Activated CD4-positive, alpha-beta T cell treated with anti-CD3 and anti-CD28 coated beads for 36 hours (primary cell): ENCODE measurements at regions not wholly inside any gene's neighbourhood (a gene's known extent, or its start where the extent isn't known, plus 50 kb on each side); places are given as distances from the start of the nearest gene placed in this dataset.
A peak's percentile ranks its signal among the peaks of the same experiment; 100 is the strongest.
"Not testable (repeated sequence)": the region's sequence is repeated elsewhere in the genome, so short reads cannot be mapped to it uniquely, and the experiment has no call there.

Experiments used
- ATAC-seq: fragments of 200-7000 bp; cut with Tn5 transposase; one replicate; pipeline ENCODE4 v1.10.0; 2021; ENCODE audit warnings: mild to moderate bottlenecking, moderate library complexity
- CTCF ChIA-PET: fragments of 350-600 bp; sonication (Branson Sonifier 250); formaldehyde crosslinking; loops from one replicate; lab custom pipeline; 2021; ENCODE audit warnings: antibody characterized with exemption; lab: Charles Lee
- POLR2A ChIA-PET: fragments of 350-600 bp; sonication (Branson Sonifier 250); formaldehyde crosslinking; loops from one replicate; lab custom pipeline; 2021; ENCODE audit warnings: antibody characterized with exemption, inconsistent platforms; lab: Charles Lee
- DNase-seq: peaks from one replicate; pipeline ENCODE4 v3.0.0-alpha.2; 2020
- H3K27ac Mint-ChIP-seq: one replicate; pipeline ENCODE4 v1.8.0; 2021; ENCODE audit warnings: mixed read lengths
- H3K27me3 Mint-ChIP-seq: one replicate; pipeline ENCODE4 v1.8.0; 2021; ENCODE audit warnings: mixed read lengths
- H3K36me3 Mint-ChIP-seq: one replicate; pipeline ENCODE4 v1.8.0; 2021; ENCODE audit warnings: low read depth, mixed read lengths
- H3K4me1 Mint-ChIP-seq: one replicate; pipeline ENCODE4 v1.8.0; 2021; ENCODE audit warnings: mixed read lengths
- H3K4me3 Mint-ChIP-seq: one replicate; pipeline ENCODE4 v1.8.0; 2021; ENCODE audit warnings: mild to moderate bottlenecking, moderate library complexity, mixed read lengths
- H3K9me3 Mint-ChIP-seq: one replicate; pipeline ENCODE4 v1.8.0; 2021; ENCODE audit warnings: low read depth, mixed read lengths
- intact Hi-C, 2 experiments: fragments of 100-400 bp; cut with DNase I in 1 of 2; cut with micrococcal nuclease in 1 of 2; formaldehyde crosslinking; loops; one replicate each; pipeline versions ENCODE4 v1.14.2 to v1.15.1; 2022 to 2024; cut with DNase I, micrococcal nuclease

GRCh38 chr3:90055666-90056065, 948.2 kb downstream of the EPHA3 start:
- ATAC-seq = no peak
- intact Hi-C loops = no loop called here
- no peak for DNase-seq
- Mint-ChIP-seq H3K27me3 (no peaks in the 10 kb centered on the region), H3K4me3 (no peak overlapping the region), H3K36me3 (no peaks in the 10 kb centered on the region), H3K9me3 (no peaks in the 10 kb centered on the region), H3K4me1 (no peaks in the 10 kb centered on the region), H3K27ac (no peak overlapping the region)
- ChIA-PET CTCF (no interaction called here), POLR2A (no interaction called here)

GRCh38 chr3:90056281-90057032, 949.0 kb downstream of the EPHA3 start:
- no peak overlapping the region for H3K27ac Mint-ChIP-seq
- intact Hi-C loops = no loop called here
- H3K4me3 Mint-ChIP-seq = no peak overlapping the region
- no peaks in the 10 kb centered on the region for H3K9me3 Mint-ChIP-seq
- POLR2A ChIA-PET = no interaction called here
- DNase-seq = no peak
- H3K4me1 Mint-ChIP-seq = no peaks in the 10 kb centered on the region
- no peaks in the 10 kb centered on the region for H3K36me3 Mint-ChIP-seq
- CTCF ChIA-PET = no interaction called here
- no peak for ATAC-seq
- no peaks in the 10 kb centered on the region for H3K27me3 Mint-ChIP-seq

DNA sequence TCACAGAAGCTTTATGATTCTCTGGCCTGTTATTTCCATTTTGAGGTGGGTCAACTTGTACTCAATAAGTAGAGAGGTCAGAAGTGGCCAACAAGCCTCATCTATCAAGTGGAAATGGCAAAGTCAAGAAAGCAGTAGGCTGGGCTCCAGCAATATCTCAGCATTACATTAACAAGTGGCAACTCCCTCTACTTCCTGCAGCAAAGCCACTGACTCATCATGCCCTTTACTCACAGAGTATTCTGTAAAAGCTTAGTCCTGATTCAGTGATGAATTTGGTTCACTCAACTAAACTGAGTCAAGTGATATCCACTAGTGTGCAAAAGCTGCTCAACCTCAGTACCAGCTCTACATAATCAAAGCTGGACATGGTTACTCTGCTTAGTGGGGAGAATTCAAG, 954.6 kb downstream of the EPHA3 start:
- no peak overlapping the region for H3K4me3 Mint-ChIP-seq
- ChIA-PET CTCF (no interaction called here), POLR2A (no interaction called here)
- H3K27ac Mint-ChIP-seq = no peak overlapping the region
- no peaks in the 10 kb centered on the region for H3K36me3 Mint-ChIP-seq
- intact Hi-C loops = no loop called here
- H3K27me3 Mint-ChIP-seq = no peaks in the 10 kb centered on the region
- no peaks in the 10 kb centered on the region for H3K4me1 Mint-ChIP-seq
- H3K9me3 Mint-ChIP-seq = peaks cover 2% of the 10 kb centered on the region
- DNase-seq (no peak), ATAC-seq (no peak)

GRCh38 chr3:90062631-90063200, 955.3 kb downstream of the EPHA3 start:
- DNase-seq = no peak
- Mint-ChIP-seq H3K4me3 (no peak overlapping the region), H3K27ac (no peak overlapping the region), H3K9me3 (peaks cover 2% of the 10 kb centered on the region), H3K27me3 (no peaks in the 10 kb centered on the region), H3K36me3 (no peaks in the 10 kb centered on the region), H3K4me1 (no peaks in the 10 kb centered on the region)
- intact Hi-C loops = no loop called here
- POLR2A ChIA-PET = no interaction called here
- no peak for ATAC-seq
- CTCF ChIA-PET = no interaction called here

DNA sequence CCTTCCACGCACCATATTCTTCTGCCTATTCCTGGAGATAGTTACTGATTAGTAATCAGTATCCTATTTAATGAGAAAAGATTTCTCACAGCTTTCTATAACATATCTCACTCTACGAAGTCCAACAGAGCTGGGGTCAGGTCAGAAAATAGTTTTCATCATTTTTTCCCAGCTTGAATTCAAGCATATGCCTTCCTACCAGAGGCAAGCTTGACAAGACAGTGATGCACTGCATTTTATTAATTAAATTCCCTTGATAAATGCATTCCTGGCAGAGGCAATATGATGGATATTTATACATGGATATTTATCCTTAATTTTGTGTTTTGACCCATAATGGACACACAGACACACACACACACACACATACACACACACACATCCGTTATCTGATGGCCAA, 961.4 kb downstream of the EPHA3 start:
- no peak for DNase-seq
- Mint-ChIP-seq H3K9me3 (peaks cover 5% of the 10 kb centered on the region), H3K4me3 (no peak overlapping the region), H3K27ac (no peak overlapping the region), H3K36me3 (no peaks in the 10 kb centered on the region), H3K27me3 (no peaks in the 10 kb centered on the region), H3K4me1 (no peaks in the 10 kb centered on the region)
- ATAC-seq = no peak
- CTCF ChIA-PET = no interaction called here
- intact Hi-C loops = no loop called here
- POLR2A ChIA-PET = no interaction called here

DNA sequence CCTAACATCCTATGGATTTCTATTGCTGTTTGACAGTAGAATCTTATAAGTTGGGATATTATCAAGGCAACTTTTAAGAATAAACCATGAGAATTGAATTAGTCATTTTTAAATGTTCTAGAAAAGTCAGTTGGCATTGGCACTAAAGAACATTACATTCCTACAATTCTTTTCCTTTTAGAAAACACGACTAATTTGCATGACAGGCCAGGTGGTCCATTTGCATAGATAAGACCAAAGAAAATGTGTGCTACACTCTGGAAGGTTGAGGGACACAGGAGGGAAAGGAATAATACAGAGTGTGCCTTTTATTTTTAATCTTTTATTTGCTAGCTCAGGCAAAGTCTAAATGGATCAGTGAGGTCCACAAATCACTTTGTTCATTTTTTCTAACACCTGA, 962.3 kb downstream of the EPHA3 start:
- intact Hi-C loops = no loop called here
- no peaks in the 10 kb centered on the region for H3K27me3 Mint-ChIP-seq
- POLR2A ChIA-PET = no interaction called here

GRCh38 chr3:90076136-90076535, 968.7 kb downstream of the EPHA3 start:
- intact Hi-C loops = no loop called here
- no peak for ATAC-seq
- Mint-ChIP-seq H3K4me1 (no peaks in the 10 kb centered on the region), H3K27ac (no peak overlapping the region), H3K36me3 (no peaks in the 10 kb centered on the region), H3K9me3 (peaks cover 4% of the 10 kb centered on the region), H3K27me3 (no peaks in the 10 kb centered on the region), H3K4me3 (no peak overlapping the region)
- ChIA-PET CTCF (no interaction called here), POLR2A (no interaction called here)
- no peak for DNase-seq

More for the DNA sequence above, 962.3 kb downstream of the EPHA3 start:
- Mint-ChIP-seq H3K27ac (no peak overlapping the region), H3K4me1 (no peaks in the 10 kb centered on the region), H3K9me3 (peaks cover 4% of the 10 kb centered on the region), H3K4me3 (no peak overlapping the region), H3K36me3 (no peaks in the 10 kb centered on the region)
- ATAC-seq (no peak), DNase-seq (no peak)
- CTCF ChIA-PET = no interaction called here

- ChIA-PET POLR2A (no interaction called here), CTCF (no interaction called here)
- intact Hi-C loops = no loop called here
- H3K36me3 Mint-ChIP-seq = no peaks in the 10 kb centered on the region
- DNase-seq (no peak), ATAC-seq (no peak)
- no peak overlapping the region for H3K4me3 Mint-ChIP-seq
- H3K27ac Mint-ChIP-seq = no peak overlapping the region
- H3K4me1 Mint-ChIP-seq = no peaks in the 10 kb centered on the region
- no peaks in the 10 kb centered on the region for H3K27me3 Mint-ChIP-seq
- peaks cover 4% of the 10 kb centered on the region for H3K9me3 Mint-ChIP-seq
These were observed 973.6 kb downstream of the EPHA3 start for GRCh38 chr3:90080988-90081387.

- H3K27me3 Mint-ChIP-seq, H3K36me3 Mint-ChIP-seq, CTCF ChIA-PET, H3K4me3 Mint-ChIP-seq, ATAC-seq, DNase-seq, H3K4me1 Mint-ChIP-seq, H3K9me3 Mint-ChIP-seq, intact Hi-C loops, POLR2A ChIA-PET, H3K27ac Mint-ChIP-seq: not testable (repeated sequence)
These were observed 978.9 kb downstream of the EPHA3 start for GRCh38 chr3:90086297-90086696.

DNA sequence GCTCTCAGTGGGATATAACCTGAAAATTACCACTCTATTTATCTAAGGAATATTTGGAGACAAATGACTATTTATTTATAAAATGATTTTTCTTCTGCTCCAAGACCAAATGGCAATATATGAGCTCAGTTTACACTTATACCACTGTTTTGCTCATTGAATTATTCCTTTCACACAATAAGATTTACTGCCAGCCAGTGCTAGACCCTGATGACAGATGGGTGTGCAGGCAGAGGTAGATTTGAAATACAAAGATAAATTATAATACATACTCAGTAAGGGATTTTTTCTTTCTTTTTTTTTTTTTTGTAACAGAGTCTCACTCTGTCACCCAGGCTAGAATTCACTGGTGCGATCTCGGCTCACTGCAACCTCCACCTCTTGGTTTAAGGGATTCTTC, 980.3 kb downstream of the EPHA3 start:
- DNase-seq (no peak), ATAC-seq (no peak)
- no peaks in the 10 kb centered on the region for H3K36me3 Mint-ChIP-seq
- CTCF ChIA-PET = no interaction called here
- intact Hi-C loops = no loop called here
- no peak overlapping the region for H3K27ac Mint-ChIP-seq
- peaks cover under 1% of the 10 kb centered on the region for H3K9me3 Mint-ChIP-seq
- no peak overlapping the region for H3K4me3 Mint-ChIP-seq
- POLR2A ChIA-PET = no interaction called here
- no peaks in the 10 kb centered on the region for H3K4me1 Mint-ChIP-seq
- no peaks in the 10 kb centered on the region for H3K27me3 Mint-ChIP-seq

DNA sequence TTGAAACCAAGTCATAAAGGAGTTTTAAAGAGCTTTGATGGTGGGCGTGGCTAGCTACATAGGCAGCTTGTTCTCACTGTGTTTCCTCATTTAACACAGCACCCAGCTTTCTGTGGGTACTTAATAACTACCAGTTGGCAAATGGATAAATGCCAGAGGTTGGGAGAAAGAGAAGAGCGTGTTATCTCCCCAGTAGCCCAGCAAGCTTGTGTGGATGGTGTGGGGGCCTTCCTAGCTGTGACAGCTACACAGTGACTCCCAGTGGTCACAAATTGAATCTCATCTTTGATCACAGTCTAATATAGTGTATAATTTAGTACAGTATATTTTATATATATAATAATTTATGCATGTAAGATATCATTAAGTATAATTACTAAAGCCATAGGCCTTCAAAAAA, 984.1 kb downstream of the EPHA3 start:
- H3K27me3 Mint-ChIP-seq = no peaks in the 10 kb centered on the region
- H3K27ac Mint-ChIP-seq = no peak overlapping the region
- POLR2A ChIA-PET = no interaction called here
- no peak for ATAC-seq
- no peaks in the 10 kb centered on the region for H3K36me3 Mint-ChIP-seq
- intact Hi-C loops = loop anchor here in 1 of 2 experiments (5.0 kb wide), 1 partner anchor 1889 kb away; no protein-coding TSS in a partner anchor
- CTCF ChIA-PET = interaction anchor here (0.6 to 1.4 kb wide), 4 partner anchors 559 to 1891 kb away, joined by 3 to 4 read pairs (median 3); no protein-coding TSS in a partner anchor
- peaks cover 4% of the 10 kb centered on the region for H3K9me3 Mint-ChIP-seq
- H3K4me3 Mint-ChIP-seq = no peak overlapping the region
- DNase-seq = peak; percentile 5
- H3K4me1 Mint-ChIP-seq = no peaks in the 10 kb centered on the region

DNA sequence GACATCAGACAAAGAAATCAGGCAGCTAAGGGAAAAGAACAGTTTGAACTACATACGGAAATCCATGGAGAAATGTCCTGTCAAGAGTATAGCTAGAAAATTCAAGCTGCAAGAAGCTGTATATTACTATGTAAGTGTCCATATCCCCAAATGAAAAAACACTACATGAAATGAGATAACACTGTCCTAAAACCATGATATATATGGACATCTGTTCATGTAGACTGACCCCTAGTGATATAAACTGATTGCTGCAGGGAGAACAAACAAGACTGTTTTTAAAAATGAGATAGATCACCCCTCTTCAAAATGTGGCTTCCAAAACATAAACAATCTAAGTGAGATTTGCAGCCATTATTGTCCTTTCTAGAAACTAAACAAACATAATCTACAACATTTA, 985.6 kb downstream of the EPHA3 start:
- no peaks in the 10 kb centered on the region for H3K27me3 Mint-ChIP-seq
- H3K27ac Mint-ChIP-seq = no peak overlapping the region
- no peaks in the 10 kb centered on the region for H3K36me3 Mint-ChIP-seq
- H3K4me1 Mint-ChIP-seq = no peaks in the 10 kb centered on the region
- intact Hi-C loops = loop anchor here in 1 of 2 experiments (5.0 kb wide), 1 partner anchor 1891 kb away; no protein-coding TSS in a partner anchor
- no peak overlapping the region for H3K4me3 Mint-ChIP-seq
- peaks cover 6% of the 10 kb centered on the region for H3K9me3 Mint-ChIP-seq
- CTCF ChIA-PET = no interaction called here
- ATAC-seq (no peak), DNase-seq (no peak)
- POLR2A ChIA-PET = no interaction called here
